ENCODE measurements at regions not wholly inside any gene's neighbourhood (a gene's known extent, or its start where the extent isn't known, plus 50 kb on each side); places are given as distances from the start of the nearest gene placed in this dataset.

- no peak for TF ChIP-seq CREB1 (IDR thresholded peaks at IDR 0.05; ENCODE audit: low read depth)
- no peak for TF ChIP-seq ZBTB7A (IDR thresholded peaks at IDR 0.05; ENCODE audit: low read depth)
- no peak for TF ChIP-seq EGR1 (IDR thresholded peaks at IDR 0.05)
- TF ChIP-seq TAF1 (IDR thresholded peaks at IDR 0.05; ENCODE audit: low read depth): no peak
- TF ChIP-seq RAD21 (IDR thresholded peaks at IDR 0.05; ENCODE audit: low read depth): no peak
Observed at GRCh38 chr2:7279421-7279949, 362.3 kb downstream of the RNF144A start.

DNA sequence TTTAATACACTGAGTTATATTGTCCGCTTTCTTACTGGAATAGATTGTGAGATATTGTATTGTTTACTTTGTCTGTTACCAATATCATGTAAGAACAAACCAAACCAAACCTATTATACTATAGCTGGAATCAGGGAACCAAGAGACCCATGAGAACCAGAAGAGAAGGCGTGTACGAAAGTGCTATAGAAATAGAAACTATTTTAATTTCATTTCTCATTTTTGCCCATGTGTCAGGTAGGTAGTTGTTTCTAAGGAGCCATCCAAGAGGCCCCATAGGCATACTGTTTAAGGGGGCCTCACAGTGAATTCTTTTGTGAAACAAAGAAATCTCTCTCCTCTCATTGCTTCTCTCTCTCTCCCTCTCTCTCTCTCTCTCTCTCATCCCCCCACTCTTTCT is 363.6 kb downstream of the RNF144A start:
- TF ChIP-seq CREB1 (IDR thresholded peaks at IDR 0.05; ENCODE audit: low read depth) (no peak), RAD21 (IDR thresholded peaks at IDR 0.05; ENCODE audit: low read depth) (no peak), FOXM1 (IDR thresholded peaks at IDR 0.05; ENCODE audit: borderline replicate concordance, low read depth) (no peak), CEBPB (IDR thresholded peaks at IDR 0.05) (no peak)
- TF ChIP-seq, protein P1, sequence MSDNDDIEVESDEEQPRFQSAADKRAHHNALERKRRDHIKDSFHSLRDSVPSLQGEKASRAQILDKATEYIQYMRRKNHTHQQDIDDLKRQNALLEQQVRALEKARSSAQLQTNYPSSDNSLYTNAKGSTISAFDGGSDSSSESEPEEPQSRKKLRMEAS (IDR thresholded peaks at IDR 0.05): no peak

DNA sequence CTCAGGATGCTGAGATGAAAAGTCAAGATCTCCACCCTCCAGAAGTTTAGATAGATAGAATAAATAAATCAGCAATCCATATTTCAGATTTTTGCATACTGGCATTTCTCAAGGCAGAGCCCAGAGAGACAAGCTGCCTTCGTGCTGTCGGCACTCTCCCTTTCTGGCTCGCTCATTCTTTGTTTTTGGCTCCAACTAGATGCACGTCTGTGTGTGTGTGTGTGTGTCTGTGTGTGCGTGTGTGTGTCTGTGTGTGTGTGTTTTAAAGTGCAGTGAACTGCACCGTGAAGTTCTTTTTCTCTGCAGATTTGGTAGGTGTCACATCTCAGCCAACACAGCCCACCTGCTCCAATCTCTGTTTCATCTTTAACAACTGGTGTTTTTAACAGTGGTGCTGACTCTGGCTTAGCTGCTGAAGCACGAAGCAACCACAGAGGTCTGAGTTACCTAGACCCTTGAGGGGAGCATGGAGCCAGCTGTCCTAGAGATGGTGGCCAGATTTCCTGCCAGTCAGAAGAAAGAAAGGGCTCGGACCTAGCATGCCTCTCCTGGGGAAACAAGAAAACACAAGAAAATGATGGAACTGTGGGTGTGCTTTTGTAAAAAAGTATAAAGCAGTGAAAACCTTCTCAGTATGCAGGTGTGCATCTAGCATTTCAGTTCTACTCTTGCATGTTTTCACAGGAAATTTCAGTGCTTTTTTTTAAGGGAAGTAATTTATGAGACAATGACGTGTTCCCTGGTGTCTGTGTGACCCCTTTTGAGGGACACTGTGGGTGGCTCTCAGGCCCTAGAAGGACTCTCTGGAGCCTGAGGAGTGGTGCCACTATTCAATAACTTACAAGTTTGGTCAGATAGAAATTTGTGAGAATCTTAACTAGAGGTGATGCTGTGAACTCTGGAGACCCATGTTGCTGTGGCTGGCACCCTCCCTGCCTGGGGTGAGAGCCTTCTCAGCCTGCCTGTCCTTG is 364.3 kb downstream of the RNF144A start:
- TF ChIP-seq, protein P1 (IDR thresholded peaks at IDR 0.05): no peak
- TF ChIP-seq USF1 (IDR thresholded peaks at IDR 0.05) (no peak), FOXM1 (IDR thresholded peaks at IDR 0.05; ENCODE audit: borderline replicate concordance, low read depth) (no peak)

- no peak for TF ChIP-seq ZBTB7A (IDR thresholded peaks at IDR 0.05; ENCODE audit: low read depth)
- TF ChIP-seq EP300 (IDR thresholded peaks at IDR 0.05; ENCODE audit: borderline replicate concordance): no peak
- TF ChIP-seq TEAD4 (IDR thresholded peaks at IDR 0.05): no peak
- TF ChIP-seq TCF12 (IDR thresholded peaks at IDR 0.05; ENCODE audit: low read depth): no peak
- TF ChIP-seq EGR1 (IDR thresholded peaks at IDR 0.05): no peak
- no peak for TF ChIP-seq CEBPB (IDR thresholded peaks at IDR 0.05)
- TF ChIP-seq REST (IDR thresholded peaks at IDR 0.05; ENCODE audit: low read depth): no peak
- TF ChIP-seq NFIC (IDR thresholded peaks at IDR 0.05): no peak
- TF ChIP-seq FOXM1 (IDR thresholded peaks at IDR 0.05; ENCODE audit: borderline replicate concordance, low read depth): no peak
- TF ChIP-seq, protein P1 (IDR thresholded peaks at IDR 0.05): no peak
- no peak for TF ChIP-seq USF1 (IDR thresholded peaks at IDR 0.05)
Observed at GRCh38 chr2:7286120-7286519, 368.9 kb downstream of the RNF144A start.

DNA sequence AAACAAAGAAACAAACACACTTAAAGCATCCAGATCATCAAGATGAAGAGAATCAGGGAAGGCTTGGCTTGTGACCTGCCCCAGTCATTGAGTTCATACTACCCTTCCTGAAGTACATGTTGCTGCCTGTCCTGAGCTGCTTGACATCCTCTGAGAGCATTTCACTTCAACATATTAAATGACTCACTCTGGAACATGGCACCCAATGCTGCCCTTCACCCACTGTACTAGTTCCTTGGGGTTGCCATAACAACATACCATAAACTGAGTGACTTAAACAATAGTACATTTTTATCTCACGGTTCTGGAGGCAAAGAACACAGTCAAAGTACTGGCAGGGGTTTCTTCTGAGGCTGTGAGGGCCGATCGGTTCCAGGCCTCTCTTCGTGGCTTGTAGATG is 371.3 kb downstream of the RNF144A start:
- TF ChIP-seq REST (IDR thresholded peaks at IDR 0.05; ENCODE audit: low read depth): no peak
- TF ChIP-seq FOXM1 (IDR thresholded peaks at IDR 0.05; ENCODE audit: borderline replicate concordance, low read depth): no peak
- TF ChIP-seq CREB1 (IDR thresholded peaks at IDR 0.05; ENCODE audit: low read depth): no peak

GRCh38 chr2:7289697-7290096 is 372.5 kb downstream of the RNF144A start:
- no peak for TF ChIP-seq NFIC (IDR thresholded peaks at IDR 0.05)
- TF ChIP-seq USF1 (IDR thresholded peaks at IDR 0.05): no peak
- TF ChIP-seq FOXM1 (IDR thresholded peaks at IDR 0.05; ENCODE audit: borderline replicate concordance, low read depth): no peak
- TF ChIP-seq RAD21 (IDR thresholded peaks at IDR 0.05; ENCODE audit: low read depth): no peak
- no peak for TF ChIP-seq TCF12 (IDR thresholded peaks at IDR 0.05; ENCODE audit: low read depth)
- TF ChIP-seq CREB1 (IDR thresholded peaks at IDR 0.05; ENCODE audit: low read depth): no peak
- no peak for TF ChIP-seq EGR1 (IDR thresholded peaks at IDR 0.05)
- TF ChIP-seq CEBPB (IDR thresholded peaks at IDR 0.05): no peak
- no peak for TF ChIP-seq ZBTB7A (IDR thresholded peaks at IDR 0.05; ENCODE audit: low read depth)
- no peak for TF ChIP-seq YY1 (IDR thresholded peaks at IDR 0.05; ENCODE audit: low read depth)
- no peak for TF ChIP-seq TEAD4 (IDR thresholded peaks at IDR 0.05)
- no peak for TF ChIP-seq TAF1 (IDR thresholded peaks at IDR 0.05; ENCODE audit: low read depth)
